NCI-H1436 (cell line): ENCODE measurements at regions not wholly inside any gene's neighbourhood (a gene's known extent, or its start where the extent isn't known, plus 50 kb on each side); places are given as distances from the start of the nearest gene placed in this dataset.
"Not testable (repeated sequence)": the region's sequence is repeated elsewhere in the genome, so short reads cannot be mapped to it uniquely, and the experiment has no call there.

ENCODE experiments used
- DNase-seq: peaks from one replicate; lab custom pipeline; 2025; lab: John Stamatoyannopoulos, UW

- DNase-seq, result no peak
These were observed 778.5 kb downstream of the NTRK3 start for GRCh38 chr15:87477737-87478686.

- DNase-seq, result no peak
These were observed 779.5 kb downstream of the NTRK3 start for GRCh38 chr15:87477026-87477425.

DNA sequence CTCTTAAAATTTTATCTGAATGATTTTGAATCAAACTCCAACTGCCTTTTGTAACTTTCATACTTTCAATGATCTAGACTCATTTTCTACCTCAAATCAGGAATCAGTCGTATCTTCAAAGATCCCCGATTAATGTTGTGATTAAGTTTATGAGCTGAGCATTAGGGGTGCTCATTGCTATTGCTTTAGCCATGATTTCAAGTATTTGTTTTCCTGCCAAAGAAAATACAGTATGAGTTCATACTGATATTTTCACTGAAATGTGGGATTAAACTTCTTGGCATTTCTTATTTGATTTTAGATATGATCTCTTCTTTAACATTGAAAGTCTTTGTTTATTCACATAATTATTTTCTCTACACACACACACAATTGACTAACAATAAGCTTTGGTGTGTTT, 785.6 kb downstream of the NTRK3 start:
- no peak for DNase-seq

DNA sequence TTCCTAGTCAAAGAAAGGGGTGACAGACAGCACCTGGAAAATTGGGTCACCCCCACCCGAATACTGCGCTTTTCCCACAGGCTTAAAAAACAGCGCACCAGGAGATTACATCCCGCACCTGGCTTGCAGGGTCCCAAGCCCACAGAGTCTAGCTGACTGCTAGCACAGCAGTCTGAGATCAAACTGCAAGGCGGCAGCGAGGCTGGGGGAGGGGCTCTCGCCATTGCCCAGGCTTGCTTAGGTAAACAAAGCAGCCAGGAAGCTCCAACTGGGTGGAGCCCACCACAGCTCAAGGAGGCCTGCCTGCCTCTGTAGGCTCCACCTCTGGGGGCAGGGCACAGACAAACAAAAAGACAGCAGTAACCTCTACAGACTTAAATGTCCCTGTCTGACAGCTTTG, 792.6 kb downstream of the NTRK3 start:
- not testable (repeated sequence) for DNase-seq

DNA sequence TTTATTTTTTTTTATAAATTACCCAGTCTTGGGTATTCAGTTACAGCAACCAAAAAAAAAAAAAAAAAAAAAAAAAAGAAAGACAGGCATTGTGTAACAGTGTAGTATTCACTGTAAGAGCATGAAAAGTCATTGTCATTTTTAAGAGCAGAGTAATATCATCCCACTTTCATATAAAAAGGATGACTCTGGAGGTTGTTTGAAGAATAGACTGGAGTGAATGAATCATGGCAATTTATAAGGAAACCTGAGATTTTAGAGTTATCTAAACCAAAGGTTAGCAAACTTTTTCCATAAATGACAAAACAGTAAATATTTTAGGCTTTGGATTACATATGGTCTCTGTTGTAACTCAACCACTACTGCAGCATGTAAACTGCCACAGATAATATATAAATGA, 794.9 kb downstream of the NTRK3 start:
- no peak for DNase-seq

DNA sequence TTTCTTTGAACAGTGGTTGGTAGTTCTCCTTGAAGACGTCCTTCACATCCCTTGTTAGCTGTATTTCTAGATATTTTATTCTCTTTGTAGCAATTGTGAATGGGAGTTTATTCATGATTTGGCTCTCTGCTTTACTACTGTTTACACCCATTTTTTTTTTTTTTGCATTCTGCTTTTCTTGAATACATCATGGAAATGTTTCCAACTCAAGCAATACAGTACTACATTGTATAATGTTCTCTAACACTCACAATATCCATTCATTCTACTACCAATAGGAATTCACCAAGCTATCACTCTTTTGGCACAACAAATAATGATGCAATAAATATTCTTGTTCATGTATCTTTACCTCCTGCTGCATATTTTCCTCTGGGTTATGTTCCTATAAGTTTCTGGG, 801.7 kb downstream of the NTRK3 start:
- DNase-seq, result no peak

DNA sequence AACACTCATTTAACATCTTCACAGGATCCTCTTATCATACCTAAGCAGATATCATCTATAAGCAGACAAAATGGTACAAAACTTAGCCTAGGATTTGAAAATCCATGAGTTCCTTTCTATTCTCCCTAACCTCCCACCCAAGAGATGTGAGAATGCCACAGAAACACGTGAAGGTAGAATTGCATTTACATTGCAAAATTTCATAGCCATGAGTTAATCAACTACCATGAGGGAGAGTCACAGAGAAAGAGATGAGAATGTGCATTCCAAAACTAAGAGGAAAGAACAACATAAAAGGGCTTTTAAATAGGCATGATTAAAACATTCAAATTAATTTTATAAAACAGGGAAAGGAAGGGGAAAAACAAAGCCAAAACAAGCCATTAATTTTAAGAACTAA, 806.2 kb downstream of the NTRK3 start:
- DNase-seq, result no peak

DNA sequence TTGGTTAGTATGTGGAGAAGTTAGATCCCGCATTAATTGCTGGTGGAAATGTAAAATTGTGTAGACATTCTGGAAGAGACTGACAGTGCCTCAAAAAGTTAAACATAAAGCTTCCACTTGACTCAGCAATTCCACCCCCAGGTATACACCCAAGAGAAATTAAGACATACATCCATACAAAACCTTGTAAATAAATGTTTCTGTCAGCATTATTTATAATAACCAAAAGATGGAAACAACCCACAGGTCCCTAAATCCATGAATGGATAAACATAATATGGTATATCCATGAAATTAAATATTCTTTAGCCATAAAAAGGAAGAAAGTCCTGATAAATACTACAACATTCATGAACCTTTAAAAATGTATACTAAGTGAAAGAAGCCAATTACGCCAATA, 817.4 kb downstream of the NTRK3 start:
- DNase-seq, result no peak

GRCh38 chr15:87433871-87434270, 822.7 kb downstream of the NTRK3 start:
- no peak for DNase-seq

- no peak for DNase-seq
These were observed 826.8 kb downstream of the NTRK3 start for GRCh38 chr15:87429754-87430153.

- no peak for DNase-seq
These were observed 836.5 kb downstream of the NTRK3 start for GRCh38 chr15:87420017-87420416.

DNA sequence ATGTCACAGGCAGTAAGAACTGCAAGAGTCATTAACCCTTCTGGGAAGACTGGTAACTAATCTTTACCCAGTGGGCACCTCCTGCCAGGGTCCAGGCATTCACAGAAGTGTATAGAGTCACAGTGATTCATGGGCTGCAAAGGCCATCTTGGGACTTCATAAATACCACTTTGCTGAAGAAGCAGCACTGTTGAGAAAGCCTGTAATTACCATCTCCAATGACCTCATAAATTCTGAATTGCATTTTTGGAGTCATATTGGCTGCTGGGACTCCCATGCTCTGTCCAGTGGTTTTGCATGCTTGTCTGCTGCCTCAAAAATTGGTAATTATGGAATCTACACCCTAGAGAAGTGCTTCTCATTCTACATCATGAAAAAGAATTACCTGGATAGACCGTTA, 837.2 kb downstream of the NTRK3 start:
- DNase-seq, result no peak

- no peak for DNase-seq
These were observed 839.8 kb downstream of the NTRK3 start for GRCh38 chr15:87416591-87417257.

DNA sequence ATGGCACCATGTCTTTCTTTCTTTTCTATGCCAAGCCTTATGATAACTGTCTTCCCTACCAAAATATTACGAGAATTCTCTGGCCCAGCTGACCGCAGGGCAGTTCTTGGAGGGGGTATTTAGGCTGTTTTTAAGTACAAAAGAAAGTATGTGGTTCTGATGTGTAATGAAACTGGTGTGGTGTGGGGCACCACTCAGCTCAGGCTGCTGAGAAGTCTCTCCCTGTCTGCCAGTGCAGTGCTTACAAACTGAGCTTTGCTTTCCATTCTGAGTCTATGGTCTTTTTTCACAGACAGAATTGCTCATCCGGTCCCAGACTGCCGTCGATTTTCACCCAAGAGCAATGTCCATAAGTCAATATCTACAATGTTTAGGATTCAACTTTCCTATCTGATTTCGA, 847.6 kb downstream of the NTRK3 start:
- DNase-seq, result no peak

GRCh38 chr15:87403973-87404372, 852.6 kb downstream of the NTRK3 start:
- no peak for DNase-seq

DNA sequence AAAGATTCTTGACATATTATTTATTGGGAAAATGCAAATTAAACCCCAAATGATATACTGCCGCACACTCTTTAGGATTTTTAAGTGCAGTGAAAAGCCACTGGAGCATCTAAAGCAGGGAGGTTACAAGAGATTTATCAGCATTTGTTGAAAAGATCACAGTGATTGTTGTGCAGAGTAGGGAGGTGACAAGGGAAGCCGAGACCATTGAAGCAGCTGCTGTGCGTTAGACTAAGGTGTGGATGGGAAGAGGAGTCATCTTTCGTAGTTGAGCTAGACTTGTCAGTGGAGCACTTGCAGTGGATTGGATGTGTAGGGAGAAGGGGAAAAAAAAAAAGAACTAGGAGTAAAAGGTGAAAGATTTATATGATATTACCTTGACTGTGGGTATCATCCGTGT, 854.6 kb downstream of the NTRK3 start:
- no peak for DNase-seq

- no peak for DNase-seq
These were observed 861.9 kb downstream of the NTRK3 start for GRCh38 chr15:87394676-87395075.

DNA sequence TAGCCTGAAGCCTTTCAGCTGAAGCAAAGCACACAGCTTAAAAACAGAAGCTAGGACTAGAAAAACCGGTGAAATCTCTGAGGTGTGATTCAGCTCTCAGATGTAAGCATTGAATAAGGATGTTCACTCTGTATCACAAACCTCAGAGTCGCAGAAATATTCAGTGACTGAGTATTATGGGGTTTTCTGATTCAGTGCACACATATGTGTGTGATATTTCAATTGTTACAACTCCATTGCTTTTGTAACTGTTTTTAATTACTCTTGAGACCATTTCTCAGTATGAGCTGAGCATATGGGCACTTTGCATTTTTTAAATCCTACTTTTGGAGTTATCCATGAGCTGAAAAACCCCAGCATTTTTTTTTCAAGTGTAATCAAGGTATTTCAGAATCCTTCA, 868.8 kb downstream of the NTRK3 start:
- no peak for DNase-seq

- DNase-seq, result no peak
These were observed 882.2 kb downstream of the NTRK3 start for GRCh38 chr15:87374339-87374738.

DNA sequence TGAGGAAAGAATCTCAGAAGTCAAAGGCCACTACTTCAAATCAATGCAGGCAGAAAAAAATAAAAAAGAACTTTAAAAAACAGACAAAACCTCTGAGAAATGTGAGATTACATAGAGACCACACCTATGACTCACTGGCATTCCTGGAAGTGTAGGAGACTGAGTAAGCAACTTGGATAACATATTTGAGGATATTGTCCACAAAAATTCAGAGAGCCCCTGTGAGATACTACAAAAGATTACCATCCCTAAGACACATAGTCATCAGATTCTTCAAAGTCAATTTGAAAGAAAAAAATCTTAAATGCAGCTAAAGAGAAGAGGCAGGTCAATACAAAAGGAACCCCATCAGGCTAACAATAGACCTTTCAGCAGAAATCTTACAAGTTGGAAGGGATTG, 887.3 kb downstream of the NTRK3 start:
- DNase-seq, result no peak

DNA sequence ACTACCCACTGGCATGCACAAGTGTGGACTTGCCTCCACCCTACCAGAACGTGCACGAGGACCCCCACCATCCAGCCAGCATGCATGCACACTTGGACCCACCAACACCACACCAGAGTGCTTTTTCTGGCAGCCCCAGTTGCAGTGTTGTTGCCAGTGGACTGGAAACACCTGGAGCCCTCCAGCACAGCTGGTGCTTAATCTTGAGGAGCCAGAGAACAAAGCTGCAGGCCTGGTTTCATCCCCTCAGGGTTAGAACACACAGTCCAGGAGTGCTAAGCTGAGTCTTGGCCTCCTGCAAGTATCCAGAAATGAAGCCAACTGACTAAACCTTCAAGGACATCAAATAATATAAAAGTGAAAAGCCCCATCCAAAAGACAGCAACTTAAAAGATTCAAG, 888.0 kb downstream of the NTRK3 start:
- no peak for DNase-seq

- DNase-seq, result no peak
These were observed 891.4 kb downstream of the NTRK3 start for GRCh38 chr15:87365186-87365585.

GRCh38 chr15:87362531-87362930, 894.0 kb downstream of the NTRK3 start:
- DNase-seq, result no peak
